ENCODE measurements at regions not wholly inside any gene's neighbourhood (a gene's known extent, or its start where the extent isn't known, plus 50 kb on each side); places are given as distances from the start of the nearest gene placed in this dataset.

- TF ChIP-seq CEBPZ (IDR thresholded peaks at IDR 0.05; ENCODE audit: low read depth, low read length) (no peak), MLLT1 (IDR thresholded peaks at IDR 0.05) (peak; percentile 43; the same call in 1 of the 2 replicates), EZH2 (IDR thresholded peaks at IDR 0.05; ENCODE audit: borderline replicate concordance, control insufficient read depth, low read depth, low read length) (no peak)
These were observed 333.4 kb downstream of the SH2D4B start (continued) for GRCh38 chr10:80871083-80871482.

GRCh38 chr10:80878330-80878729 lies 340.6 kb downstream of the SH2D4B start:
- intact Hi-C loops (cut with micrococcal nuclease; ENCODE audit: unreplicated experiment), result no loop called here
- POLR2A ChIA-PET, result no interaction called here
- Histone ChIP-seq H4K20me1 (ENCODE audit: control insufficient read depth, insufficient read depth) (no peaks in the 10 kb centered on the region), H3K4me2 (ENCODE audit: control insufficient read depth, insufficient read depth) (no peak overlapping the region), H3K9ac (ENCODE audit: control insufficient read depth, insufficient read depth, low read length) (no peak overlapping the region), H3K36me3 (ENCODE audit: control insufficient read depth in 2 of 2, insufficient read depth in 2 of 2, low read length in 1 of 2) (no peaks in the 10 kb centered on the region), H3K9me3 (replicated peaks; ENCODE audit: control insufficient read depth, insufficient read depth, low read length) (no peaks in the 10 kb centered on the region; the same call in 2 of the 3 replicates), H3K27me3 (replicated peaks in 1 of 2; ENCODE audit: control insufficient read depth in 2 of 2, insufficient read depth in 2 of 2, low read length in 1 of 2) (no peaks in the 10 kb centered on the region), H3K4me3 (no peak overlapping the region), H3K79me2 (ENCODE audit: control insufficient read depth, insufficient read depth, low read length) (no peaks in the 10 kb centered on the region), H2AFZ (ENCODE audit: control insufficient read depth, low read depth, low read length) (no peak overlapping the region), H3K27ac (ENCODE audit: control insufficient read depth, insufficient read depth) (no peak overlapping the region), H3K4me1 (ENCODE audit: control insufficient read depth, insufficient read depth, low read length) (no peaks in the 10 kb centered on the region)
- no peak for FAIRE-seq
- DNase-seq (ENCODE audit: low read depth, low spot score), result no peak
- WGBS (ENCODE audit: insufficient coverage, insufficient replicate concordance, low lambda C conversion rate, missing lambda C conversion rate), result 26% methylated on average over 1 of the region's 1 CpG
- RAD21 ChIA-PET (ENCODE audit: unreplicated experiment), result interaction anchor here (1.1 to 1.7 kb wide), 2 partner anchors 178 to 302 kb away, joined by 3 to 5 read pairs; no protein-coding TSS in a partner anchor
- in situ Hi-C loops (cut with MboI), result no loop called here
- BruUV-seq (replicated peaks), result no TSS peak
- peak; percentile 38; the same call in 1 of the 3 replicates for ATAC-seq
- SMC1A ChIA-PET (ENCODE audit: uncharacterized antibody, unreplicated experiment), result interaction anchor here (0.6 to 1.4 kb wide), 2 partner anchors 9 to 1708 kb away, joined by 3 read pairs; no protein-coding TSS in a partner anchor
- CTCF ChIA-PET, result interaction anchor here (1.4 to 2.1 kb wide), 4 partner anchors 21 to 302 kb away, joined by 3 to 6 read pairs (median 5); no protein-coding TSS in a partner anchor
- TF ChIP-seq KLF5 (IDR thresholded peaks at IDR 0.05; ENCODE audit: partially characterized antibody), result no peak
- no peak for TF ChIP-seq PKNOX1 (IDR thresholded peaks at IDR 0.05)
- TF ChIP-seq POLR2AphosphoS2 (IDR thresholded peaks at IDR 0.05; ENCODE audit: low read depth, low read length), result no peak
- no peak for TF ChIP-seq RUNX3 (IDR thresholded peaks at IDR 0.05; ENCODE audit: low read length)
- TF ChIP-seq ZNF384 (IDR thresholded peaks at IDR 0.05; ENCODE audit: borderline replicate concordance, low read depth, low read length), result no peak
- TF ChIP-seq MYB (IDR thresholded peaks at IDR 0.05; ENCODE audit: borderline replicate concordance, low read depth, low read length), result no peak
- no peak for TF ChIP-seq JUND (IDR thresholded peaks at IDR 0.05; ENCODE audit: low read depth, low read length)
- TF ChIP-seq ZBTB4 (CRISPR knock-in tag; IDR thresholded peaks at IDR 0.05), result no peak
- TF ChIP-seq SP1 (IDR thresholded peaks at IDR 0.05; ENCODE audit: low read depth, low read length), result no peak
- TF ChIP-seq FOXM1 (IDR thresholded peaks at IDR 0.05; ENCODE audit: low read depth, low read length), result no peak
- no peak for TF ChIP-seq SIX5 (IDR thresholded peaks at IDR 0.05; ENCODE audit: low read depth, low read length, severe bottlenecking)
